ENCODE measurements at regions not wholly inside any gene's neighbourhood (a gene's known extent, or its start where the extent isn't known, plus 50 kb on each side); places are given as distances from the start of the nearest gene placed in this dataset.
"Not testable (repeated sequence)": the region's sequence is repeated elsewhere in the genome, so short reads cannot be mapped to it uniquely, and the experiment has no call there.

- no peak for DNase-seq
Measured at GRCh38 chr2:22449696-22450095, 935.3 kb upstream of the KLHL29 start.

- no peak for DNase-seq
Measured at GRCh38 chr2:22450831-22451230, 934.1 kb upstream of the KLHL29 start.

- DNase-seq = no peak
Measured at GRCh38 chr2:22454826-22455485, 930.0 kb upstream of the KLHL29 start.

- no peak for DNase-seq
Measured at GRCh38 chr2:22458440-22458839, 926.5 kb upstream of the KLHL29 start.

- DNase-seq = not testable (repeated sequence)
Measured at GRCh38 chr2:22475103-22475502, 909.9 kb upstream of the KLHL29 start.

GRCh38 chr2:22478329-22478728 lies 906.6 kb upstream of the KLHL29 start:
- DNase-seq = no peak

GRCh38 chr2:22481486-22482259 lies 903.3 kb upstream of the KLHL29 start:
- DNase-seq = no peak

- DNase-seq = no peak
Measured at GRCh38 chr2:22483036-22483435, 901.9 kb upstream of the KLHL29 start.

- DNase-seq = no peak
Measured at GRCh38 chr2:22485486-22485885, 899.5 kb upstream of the KLHL29 start.

- no peak for DNase-seq
Measured at GRCh38 chr2:22486343-22486742, 898.6 kb upstream of the KLHL29 start.

- no peak for DNase-seq
Measured at GRCh38 chr2:22487036-22487435, 897.9 kb upstream of the KLHL29 start.

GRCh38 chr2:22487541-22487940 lies 897.4 kb upstream of the KLHL29 start:
- no peak for DNase-seq

- no peak for DNase-seq
Measured at GRCh38 chr2:22491442-22491841, 893.5 kb upstream of the KLHL29 start.

- DNase-seq = no peak
Measured at GRCh38 chr2:22494156-22494555, 890.8 kb upstream of the KLHL29 start.

- DNase-seq = no peak
Measured at GRCh38 chr2:22497064-22497463, 887.9 kb upstream of the KLHL29 start.

GRCh38 chr2:22497789-22498188 lies 887.2 kb upstream of the KLHL29 start:
- DNase-seq = no peak

- no peak for DNase-seq
Measured at GRCh38 chr2:22499082-22499839, 885.7 kb upstream of the KLHL29 start.

- DNase-seq = no peak
Measured at GRCh38 chr2:22500555-22500935, 884.4 kb upstream of the KLHL29 start.

GRCh38 chr2:22501851-22502250 lies 883.1 kb upstream of the KLHL29 start:
- DNase-seq = no peak

GRCh38 chr2:22513563-22513962 lies 871.4 kb upstream of the KLHL29 start:
- no peak for DNase-seq

GRCh38 chr2:22517141-22517540 lies 867.8 kb upstream of the KLHL29 start:
- no peak for DNase-seq

GRCh38 chr2:22518641-22519040 lies 866.3 kb upstream of the KLHL29 start:
- no peak for DNase-seq

- no peak for DNase-seq
Measured at GRCh38 chr2:22520369-22521288, 864.4 kb upstream of the KLHL29 start.

Data from activated CD4-positive, alpha-beta T cell treated with anti-CD3 and anti-CD28 coated beads for 48 hours (primary cell).